SK-N-SH treated with all-trans-retinoic acid at 6 μM for 48 hours (cell line): ENCODE measurements at regions not wholly inside any gene's neighbourhood (a gene's known extent, or its start where the extent isn't known, plus 50 kb on each side); places are given as distances from the start of the nearest gene placed in this dataset.

ENCODE experiments used
- ATAC-seq: fragments of 200-7000 bp; cut with Tn5 transposase; 3 replicates; pipeline ENCODE4 v1.9.1; 2020; ENCODE audit warnings: mild to moderate bottlenecking, moderate library complexity
- ARNTL ChIP-seq: fragments of 450-650 bp; formaldehyde crosslinking; IDR thresholded peaks from 2 replicates; pipeline ENCODE4 v1.5.0; 2020; ENCODE audit warnings: low read depth, mild to moderate bottlenecking, moderate library complexity, borderline replicate concordance
- BACH2 ChIP-seq: fragments of 250-450 bp; sonication (Bioruptor Pico); IDR thresholded peaks from 2 replicates; pipeline ENCODE4 v1.9.0; 2021; ENCODE audit warnings: mild to moderate bottlenecking, borderline replicate concordance
- CSDC2 ChIP-seq: fragments of 250-450 bp; sonication (Bioruptor Pico); IDR thresholded peaks from 2 replicates; pipeline ENCODE4 v1.5.0; 2020; ENCODE audit warnings: mild to moderate bottlenecking, moderate library complexity
- ESRRG ChIP-seq: fragments of 250-450 bp; sonication (Bioruptor Pico); IDR thresholded peaks from 2 replicates; pipeline ENCODE4 v1.6.1; 2021; ENCODE audit warnings: mild to moderate bottlenecking
- GLIS3 ChIP-seq: fragments of 250-450 bp; sonication (Bioruptor Pico); IDR thresholded peaks from 2 replicates; pipeline ENCODE4 v1.5.0; 2020; ENCODE audit warnings: mild to moderate bottlenecking, moderate library complexity
- ISL1 ChIP-seq: fragments of 250-450 bp; sonication (Bioruptor Pico); IDR thresholded peaks from 2 replicates; pipeline ENCODE4 v2.1.2; 2022; ENCODE audit warnings: mild to moderate bottlenecking, moderate library complexity
- OSR1 ChIP-seq: fragments of 250-450 bp; sonication (Bioruptor Pico); IDR thresholded peaks from 2 replicates; pipeline ENCODE4 v1.8.0; 2022; ENCODE audit warnings: moderate library complexity, mild to moderate bottlenecking, inconsistent platforms
- POU6F1 ChIP-seq: fragments of 250-450 bp; sonication (Bioruptor Pico); IDR thresholded peaks from 2 replicates; pipeline ENCODE4 v1.8.0; 2021; ENCODE audit warnings: low read depth, mild to moderate bottlenecking, moderate library complexity, borderline replicate concordance
- PPARA ChIP-seq: fragments of 250-450 bp; sonication (Bioruptor Pico); IDR thresholded peaks from 2 replicates; pipeline ENCODE4 v1.5.0; 2020; ENCODE audit warnings: mild to moderate bottlenecking, borderline replicate concordance
- RARB ChIP-seq: fragments of 250-450 bp; sonication (Bioruptor Pico); IDR thresholded peaks from 2 replicates; pipeline ENCODE4 v1.8.0; 2021; ENCODE audit warnings: mild to moderate bottlenecking, moderate library complexity
- SNAI2 ChIP-seq: fragments of 250-450 bp; sonication (Bioruptor Pico); IDR thresholded peaks from 2 replicates; pipeline ENCODE4 v1.5.0; 2020; ENCODE audit warnings: mild to moderate bottlenecking, moderate library complexity
- TCF4 ChIP-seq: fragments of 250-450 bp; sonication (Bioruptor Pico); IDR thresholded peaks from 2 replicates; pipeline ENCODE4 v1.8.0; 2021; ENCODE audit warnings: mild to moderate bottlenecking, moderate library complexity, borderline replicate concordance
- TOX ChIP-seq: fragments of 250-450 bp; sonication (Bioruptor Pico); IDR thresholded peaks from 2 replicates; pipeline ENCODE4 v1.8.0; 2021; ENCODE audit warnings: mild to moderate bottlenecking, moderate library complexity, borderline replicate concordance
- TSHZ2 ChIP-seq: fragments of 250-450 bp; sonication (Bioruptor Pico); IDR thresholded peaks from 2 replicates; pipeline ENCODE4 v1.5.0; 2020; ENCODE audit warnings: mild to moderate bottlenecking, moderate library complexity
- ZC3H10 ChIP-seq: fragments of 250-450 bp; sonication (Bioruptor Pico); IDR thresholded peaks from 2 replicates; pipeline ENCODE4 v1.5.1; 2021; ENCODE audit warnings: mild to moderate bottlenecking, moderate library complexity
- ZFP3 ChIP-seq: fragments of 250-450 bp; sonication (Bioruptor Pico); IDR thresholded peaks from 2 replicates; pipeline ENCODE4 v1.5.0; 2020; ENCODE audit warnings: mild to moderate bottlenecking, moderate library complexity
- ZNF565 ChIP-seq: fragments of 450-650 bp; formaldehyde crosslinking; conservative IDR thresholded peaks from 2 replicates; pipeline ENCODE4 v1.5.0; 2020; ENCODE audit warnings: low read depth, mild to moderate bottlenecking, moderate library complexity
- ZNF8 ChIP-seq: fragments of 450-650 bp; formaldehyde crosslinking; IDR thresholded peaks from 2 replicates; pipeline ENCODE4 v1.5.0; 2020; ENCODE audit warnings: mild to moderate bottlenecking, moderate library complexity
- TF ChIP-seq, protein P1 (sequence below): fragments of 250-450 bp; sonication (Bioruptor Pico); IDR thresholded peaks from 2 replicates; pipeline ENCODE4 v1.5.1; 2021; ENCODE audit warnings: mild to moderate bottlenecking, moderate library complexity
- TF ChIP-seq, protein P2 (sequence below): fragments of 250-450 bp; sonication (Bioruptor Pico); IDR thresholded peaks from 2 replicates; pipeline ENCODE4 v1.5.1; 2020; ENCODE audit warnings: low read depth, mild to moderate bottlenecking, moderate library complexity

DNA sequence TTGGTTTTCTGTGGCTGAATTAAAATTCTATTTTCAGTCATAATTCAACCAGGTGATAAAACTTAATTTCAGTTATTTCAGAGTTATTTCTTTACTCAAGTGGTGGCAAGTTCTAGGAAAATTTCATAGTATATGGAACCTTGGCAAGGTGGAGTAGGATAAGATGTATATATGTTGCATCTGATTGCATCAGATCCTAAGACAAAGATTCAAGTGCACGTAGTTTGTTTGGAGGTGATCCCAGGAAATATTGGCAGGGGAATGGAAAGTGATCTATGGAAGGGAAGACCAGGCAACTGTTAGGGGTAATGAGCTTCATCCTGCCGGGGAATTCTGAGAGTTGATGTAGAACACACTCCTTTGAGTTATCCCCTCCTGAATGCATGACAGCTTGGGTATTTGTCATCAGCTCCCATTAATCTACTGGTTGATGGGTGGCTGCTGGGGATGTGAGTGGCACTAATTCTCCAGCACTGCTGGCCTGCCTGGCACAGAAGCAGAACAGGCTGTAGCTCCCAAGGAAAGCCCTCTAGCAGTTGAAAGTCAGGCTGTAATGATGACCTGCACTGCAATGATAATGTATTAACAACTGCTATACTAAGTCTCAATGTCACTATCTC is 52.2 kb upstream of the TOM1L1 start:
- TF ChIP-seq ZNF565 (CRISPR knock-in tag) (no peak), TOX (no peak), ZC3H10 (CRISPR knock-in tag) (no peak), POU6F1 (CRISPR knock-in tag) (no peak), GLIS3 (CRISPR knock-in tag) (no peak), RARB (CRISPR knock-in tag) (no peak), ISL1 (no peak), ARNTL (CRISPR knock-in tag) (no peak), CSDC2 (CRISPR knock-in tag) (no peak), TSHZ2 (CRISPR knock-in tag) (no peak), ZNF8 (CRISPR knock-in tag) (no peak), PPARA (no peak), BACH2 (CRISPR knock-in tag) (no peak), ZFP3 (no peak), ESRRG (CRISPR knock-in tag) (no peak)
- TF ChIP-seq, protein P1, sequence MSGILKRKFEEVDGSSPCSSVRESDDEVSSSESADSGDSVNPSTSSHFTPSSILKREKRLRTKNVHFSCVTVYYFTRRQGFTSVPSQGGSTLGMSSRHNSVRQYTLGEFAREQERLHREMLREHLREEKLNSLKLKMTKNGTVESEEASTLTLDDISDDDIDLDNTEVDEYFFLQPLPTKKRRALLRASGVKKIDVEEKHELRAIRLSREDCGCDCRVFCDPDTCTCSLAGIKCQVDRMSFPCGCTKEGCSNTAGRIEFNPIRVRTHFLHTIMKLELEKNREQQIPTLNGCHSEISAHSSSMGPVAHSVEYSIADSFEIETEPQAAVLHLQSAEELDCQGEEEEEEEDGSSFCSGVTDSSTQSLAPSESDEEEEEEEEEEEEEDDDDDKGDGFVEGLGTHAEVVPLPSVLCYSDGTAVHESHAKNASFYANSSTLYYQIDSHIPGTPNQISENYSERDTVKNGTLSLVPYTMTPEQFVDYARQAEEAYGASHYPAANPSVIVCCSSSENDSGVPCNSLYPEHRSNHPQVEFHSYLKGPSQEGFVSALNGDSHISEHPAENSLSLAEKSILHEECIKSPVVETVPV (CRISPR knock-in tag), result no peak
- TF ChIP-seq, protein P2, sequence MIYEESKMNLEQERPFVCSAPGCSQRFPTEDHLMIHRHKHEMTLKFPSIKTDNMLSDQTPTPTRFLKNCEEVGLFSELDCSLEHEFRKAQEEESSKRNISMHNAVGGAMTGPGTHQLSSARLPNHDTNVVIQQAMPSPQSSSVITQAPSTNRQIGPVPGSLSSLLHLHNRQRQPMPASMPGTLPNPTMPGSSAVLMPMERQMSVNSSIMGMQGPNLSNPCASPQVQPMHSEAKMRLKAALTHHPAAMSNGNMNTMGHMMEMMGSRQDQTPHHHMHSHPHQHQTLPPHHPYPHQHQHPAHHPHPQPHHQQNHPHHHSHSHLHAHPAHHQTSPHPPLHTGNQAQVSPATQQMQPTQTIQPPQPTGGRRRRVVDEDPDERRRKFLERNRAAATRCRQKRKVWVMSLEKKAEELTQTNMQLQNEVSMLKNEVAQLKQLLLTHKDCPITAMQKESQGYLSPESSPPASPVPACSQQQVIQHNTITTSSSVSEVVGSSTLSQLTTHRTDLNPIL (CRISPR knock-in tag), result no peak
- ATAC-seq, result no peak

- TF ChIP-seq ESRRG (CRISPR knock-in tag), result no peak
- no peak for TF ChIP-seq POU6F1 (CRISPR knock-in tag)
- TF ChIP-seq BACH2 (CRISPR knock-in tag), result no peak
- no peak for TF ChIP-seq ZC3H10 (CRISPR knock-in tag)
- TF ChIP-seq ZNF8 (CRISPR knock-in tag), result no peak
- no peak for TF ChIP-seq TSHZ2 (CRISPR knock-in tag)
- no peak for TF ChIP-seq CSDC2 (CRISPR knock-in tag)
- TF ChIP-seq RARB (CRISPR knock-in tag), result no peak
- TF ChIP-seq SNAI2 (CRISPR knock-in tag), result no peak
- TF ChIP-seq TOX, result no peak
- no peak for TF ChIP-seq OSR1 (CRISPR knock-in tag)
- no peak for TF ChIP-seq TCF4
- TF ChIP-seq, all 23 proteins: peak for 0
- no peak for ATAC-seq
These were observed 51.0 kb upstream of the TOM1L1 start for GRCh38 chr17:54849660-54850059.
